WTC11 (cell line): ENCODE measurements at regions not wholly inside any gene's neighbourhood (a gene's known extent, or its start where the extent isn't known, plus 50 kb on each side); places are given as distances from the start of the nearest gene placed in this dataset.
"Not testable (repeated sequence)": the region's sequence is repeated elsewhere in the genome, so short reads cannot be mapped to it uniquely, and the experiment has no call there.

Experiments used
- ATAC-seq: fragments of 200-7000 bp; cut with Tn5 transposase; 2 replicates; pipeline ENCODE4 v1.10.0; 2021; ENCODE audit warnings: mild to moderate bottlenecking, moderate library complexity
- CTCF ChIA-PET: fragments of 300-600 bp; sonication (Branson Sonifier 250); formaldehyde crosslinking; loops from one replicate; lab custom pipeline; 2021; ENCODE audit warnings: antibody characterized with exemption; lab: Charles Lee
- POLR2A ChIA-PET: fragments of 350-600 bp; sonication (Branson Sonifier 250); formaldehyde crosslinking; loops from one replicate; lab custom pipeline; 2021; ENCODE audit warnings: antibody characterized with exemption; lab: Charles Lee
- DNase-seq: peaks from one replicate; pipeline ENCODE4 v3.0.0; 2021; ENCODE audit warnings: low spot score
- H3K27ac Mint-ChIP-seq: 2 replicates; pipeline ENCODE4 v1.8.0; 2021; ENCODE audit warnings: mixed read lengths
- H3K27me3 Mint-ChIP-seq: 2 replicates; pipeline ENCODE4 v1.8.0; 2021; ENCODE audit warnings: low read depth, mild to moderate bottlenecking, moderate library complexity, mixed read lengths
- H3K36me3 Mint-ChIP-seq: 2 replicates; pipeline ENCODE4 v1.8.0; 2021; ENCODE audit warnings: mixed read lengths
- H3K4me1 Mint-ChIP-seq: 2 replicates; pipeline ENCODE4 v1.8.0; 2022; ENCODE audit warnings: mixed read lengths
- H3K4me3 Mint-ChIP-seq: 2 replicates; pipeline ENCODE4 v1.8.0; 2021; ENCODE audit warnings: mild to moderate bottlenecking, moderate library complexity, mixed read lengths
- H3K9me3 Mint-ChIP-seq: 2 replicates; pipeline ENCODE4 v1.8.0; 2021; ENCODE audit warnings: mixed read lengths
- AR ChIP-seq: fragments of 250-450 bp; sonication (Bioruptor Pico); IDR thresholded peaks from 2 replicates; pipeline ENCODE4 v1.9.0; 2021; ENCODE audit warnings: mild to moderate bottlenecking
- ATF1 ChIP-seq: sonication (generic); formaldehyde crosslinking; IDR thresholded peaks from 2 replicates; pipeline ENCODE4 v1.8.1; 2023; ENCODE audit warnings: mild to moderate bottlenecking, moderate library complexity, missing genetic modification reagents
- FOXK1 ChIP-seq: sonication (generic); formaldehyde crosslinking; IDR thresholded peaks from 2 replicates; pipeline ENCODE4 v1.8.0; 2022; ENCODE audit warnings: mild to moderate bottlenecking, moderate library complexity, missing genetic modification reagents
- GTF2I ChIP-seq: fragments of 250-450 bp; sonication (Bioruptor Pico); conservative IDR thresholded peaks from 2 replicates; pipeline ENCODE4 v1.4.0; 2021; ENCODE audit warnings: mild to moderate bottlenecking
- MXD4 ChIP-seq: fragments of 250-450 bp; sonication (Bioruptor Pico); IDR thresholded peaks from 2 replicates; pipeline ENCODE4 v1.8.0; 2021; ENCODE audit warnings: mild to moderate bottlenecking, moderate library complexity, borderline replicate concordance
- NR1H2 ChIP-seq: sonication (generic); formaldehyde crosslinking; IDR thresholded peaks from 2 replicates; pipeline ENCODE4 v1.9.0; 2021; ENCODE audit warnings: mild to moderate bottlenecking, moderate library complexity, missing genetic modification reagents
- RORB ChIP-seq: fragments of 250-450 bp; sonication (Bioruptor Pico); IDR thresholded peaks from 2 replicates; pipeline ENCODE4 v1.9.0; 2021; ENCODE audit warnings: mild to moderate bottlenecking
- ZNF232 ChIP-seq: sonication (generic); formaldehyde crosslinking; IDR thresholded peaks from 2 replicates; pipeline ENCODE4 v1.8.0; 2022; ENCODE audit warnings: mild to moderate bottlenecking, missing genetic modification reagents
- ZNF416 ChIP-seq: fragments of 250-450 bp; sonication (Bioruptor Pico); IDR thresholded peaks from 2 replicates; pipeline ENCODE4 v1.9.0; 2021; ENCODE audit warnings: mild to moderate bottlenecking, inconsistent platforms
- TF ChIP-seq, protein P1 (sequence below): fragments of 250-450 bp; sonication (Bioruptor Pico); IDR thresholded peaks from 2 replicates; pipeline ENCODE4 v2.1.2; 2022; ENCODE audit warnings: mild to moderate bottlenecking, moderate library complexity

DNA sequence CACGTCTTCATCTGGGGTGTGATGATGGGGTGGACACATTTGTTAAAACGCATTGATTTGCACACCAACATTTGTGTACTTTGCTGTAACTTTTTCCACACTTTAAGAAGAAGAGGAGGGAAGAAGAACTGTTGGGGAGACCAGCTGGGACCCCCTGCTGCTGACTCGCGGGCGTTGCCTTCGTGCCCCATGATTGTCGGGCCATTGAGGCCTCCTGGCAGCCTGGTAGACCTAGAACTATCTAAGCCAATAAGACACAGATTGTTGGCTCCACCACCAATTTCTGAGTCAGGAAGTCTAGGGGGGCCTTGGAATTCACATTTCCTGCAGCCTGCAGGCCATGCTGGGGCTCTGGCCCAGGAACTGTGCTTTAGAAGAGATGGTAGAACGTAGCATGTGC is 105.5 kb downstream of the TNFRSF13B start:
- Mint-ChIP-seq H3K4me1 (peaks cover 16% of the 10 kb centered on the region), H3K9me3 (no peaks in the 10 kb centered on the region), H3K27me3 (no peaks in the 10 kb centered on the region), H3K27ac (no peak overlapping the region), H3K36me3 (no peaks in the 10 kb centered on the region), H3K4me3 (no peak overlapping the region)
- no peak for DNase-seq
- ATAC-seq, result no peak
- ChIA-PET POLR2A (no interaction called here), CTCF (no interaction called here)
- TF ChIP-seq ATF1 (CRISPR knock-in tag) (no peak), RORB (CRISPR knock-in tag) (no peak), AR (CRISPR knock-in tag) (no peak), MXD4 (CRISPR knock-in tag) (no peak), GTF2I (CRISPR knock-in tag) (no peak), FOXK1 (no peak), NR1H2 (no peak), ZNF232 (CRISPR knock-in tag) (no peak), ZNF416 (CRISPR knock-in tag) (no peak)
- TF ChIP-seq, protein P1, sequence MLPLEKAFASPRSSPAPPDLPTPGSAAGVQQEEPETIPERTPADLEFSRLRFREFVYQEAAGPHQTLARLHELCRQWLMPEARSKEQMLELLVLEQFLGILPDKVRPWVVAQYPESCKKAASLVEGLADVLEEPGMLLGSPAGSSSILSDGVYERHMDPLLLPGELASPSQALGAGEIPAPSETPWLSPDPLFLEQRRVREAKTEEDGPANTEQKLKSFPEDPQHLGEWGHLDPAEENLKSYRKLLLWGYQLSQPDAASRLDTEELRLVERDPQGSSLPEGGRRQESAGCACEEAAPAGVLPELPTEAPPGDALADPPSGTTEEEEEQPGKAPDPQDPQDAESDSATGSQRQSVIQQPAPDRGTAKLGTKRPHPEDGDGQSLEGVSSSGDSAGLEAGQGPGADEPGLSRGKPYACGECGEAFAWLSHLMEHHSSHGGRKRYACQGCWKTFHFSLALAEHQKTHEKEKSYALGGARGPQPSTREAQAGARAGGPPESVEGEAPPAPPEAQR, result no peak
- TF ChIP-seq, all 79 proteins: peak for 0

DNA sequence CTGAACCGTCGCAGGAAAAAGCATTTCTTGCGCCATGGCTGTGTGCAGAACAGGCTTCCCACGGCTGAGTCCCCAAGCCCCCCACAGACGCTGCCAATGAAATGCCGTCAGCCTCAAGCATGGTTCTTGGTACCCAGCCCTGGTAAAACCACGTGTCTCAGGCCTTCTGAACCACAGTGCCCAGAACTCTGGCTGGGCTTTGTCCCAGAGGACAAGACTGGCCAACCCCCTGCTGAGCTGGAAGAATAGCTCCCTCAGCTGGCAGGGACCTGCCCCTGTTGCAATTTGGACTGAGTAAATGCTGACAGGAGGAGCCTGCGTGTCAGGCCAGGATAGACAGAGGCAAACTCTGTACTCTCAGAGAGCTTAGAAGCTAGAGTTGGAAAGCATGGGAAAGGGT is 106.2 kb downstream of the TNFRSF13B start:
- CTCF ChIA-PET, H3K27me3 Mint-ChIP-seq, H3K4me3 Mint-ChIP-seq, POLR2A ChIA-PET, H3K27ac Mint-ChIP-seq, H3K9me3 Mint-ChIP-seq, DNase-seq, H3K36me3 Mint-ChIP-seq, ATAC-seq: not testable (repeated sequence)
- H3K4me1 Mint-ChIP-seq, result peaks cover 14% of the 10 kb centered on the region

- POLR2A ChIA-PET, H3K9me3 Mint-ChIP-seq, H3K27ac Mint-ChIP-seq, ATAC-seq, DNase-seq, CTCF ChIA-PET, H3K36me3 Mint-ChIP-seq, H3K4me3 Mint-ChIP-seq, H3K27me3 Mint-ChIP-seq: not testable (repeated sequence)
- peaks cover 11% of the 10 kb centered on the region for H3K4me1 Mint-ChIP-seq
Measured at GRCh38 chr17:16865077-16865613, 106.8 kb downstream of the TNFRSF13B start.

- H3K36me3 Mint-ChIP-seq, DNase-seq, ATAC-seq, H3K27ac Mint-ChIP-seq, CTCF ChIA-PET, POLR2A ChIA-PET, H3K4me3 Mint-ChIP-seq, H3K9me3 Mint-ChIP-seq, H3K27me3 Mint-ChIP-seq: not testable (repeated sequence)
- H3K4me1 Mint-ChIP-seq, result peaks cover 11% of the 10 kb centered on the region
Measured at GRCh38 chr17:16864462-16865076, 107.3 kb downstream of the TNFRSF13B start.

GRCh38 chr17:16861152-16861551 is 110.8 kb downstream of the TNFRSF13B start:
- CTCF ChIA-PET, result not testable (repeated sequence)

GRCh38 chr17:16860467-16860866 is 111.5 kb downstream of the TNFRSF13B start:
- CTCF ChIA-PET, H3K36me3 Mint-ChIP-seq, DNase-seq, H3K4me1 Mint-ChIP-seq, H3K4me3 Mint-ChIP-seq, ATAC-seq, H3K9me3 Mint-ChIP-seq, H3K27me3 Mint-ChIP-seq, POLR2A ChIA-PET, H3K27ac Mint-ChIP-seq: not testable (repeated sequence)

More at GRCh38 chr17:16861152-16861551, 110.8 kb downstream of the TNFRSF13B start:
- peak; percentile 58 for ATAC-seq
- H3K4me3 Mint-ChIP-seq, H3K36me3 Mint-ChIP-seq, POLR2A ChIA-PET, H3K4me1 Mint-ChIP-seq, H3K27me3 Mint-ChIP-seq, H3K27ac Mint-ChIP-seq, H3K9me3 Mint-ChIP-seq: not testable (repeated sequence)
- DNase-seq, result peak; percentile 28

DNA sequence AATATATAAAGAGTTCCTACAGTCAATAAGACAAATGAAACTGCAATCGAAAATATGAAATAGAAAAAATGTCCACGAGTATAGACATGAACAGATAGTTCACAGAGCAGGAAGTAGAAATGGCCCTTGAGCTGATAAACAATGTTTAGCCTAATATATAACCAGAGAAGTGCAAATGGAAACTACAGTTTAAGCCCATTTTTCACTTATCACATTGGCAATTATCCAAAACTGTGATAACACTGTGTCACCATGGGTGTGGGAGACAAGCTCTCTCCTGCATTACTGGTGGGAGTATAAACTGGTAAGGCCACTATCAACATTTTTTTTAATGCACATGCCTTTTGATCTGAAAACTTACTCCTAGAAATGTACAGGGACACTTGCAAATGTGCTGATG is 112.4 kb downstream of the TNFRSF13B start:
- DNase-seq, CTCF ChIA-PET, H3K9me3 Mint-ChIP-seq, H3K27me3 Mint-ChIP-seq, ATAC-seq, H3K4me1 Mint-ChIP-seq, POLR2A ChIA-PET, H3K27ac Mint-ChIP-seq, H3K4me3 Mint-ChIP-seq, H3K36me3 Mint-ChIP-seq: not testable (repeated sequence)

DNA sequence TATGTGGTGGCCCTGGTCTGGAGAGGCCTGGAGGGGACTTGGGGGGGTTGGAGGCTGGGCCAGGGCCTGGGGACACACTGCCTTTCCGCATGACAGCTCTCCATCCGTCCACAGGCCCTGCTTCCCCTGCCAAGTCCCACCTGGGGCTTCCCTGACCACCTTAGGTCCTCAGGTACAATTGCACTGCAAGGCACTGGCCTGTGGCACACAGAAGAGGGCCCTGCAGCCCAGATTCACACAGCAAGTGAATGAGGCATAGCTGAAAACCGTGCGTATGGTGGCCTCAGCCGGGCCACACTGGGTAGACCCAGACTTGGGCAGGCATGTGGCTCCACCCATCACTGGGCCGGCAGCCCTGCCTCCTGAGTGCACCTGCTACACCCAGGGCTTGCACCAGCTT is 114.2 kb downstream of the TNFRSF13B start:
- ATAC-seq, H3K9me3 Mint-ChIP-seq, H3K36me3 Mint-ChIP-seq, H3K27ac Mint-ChIP-seq, H3K4me1 Mint-ChIP-seq, H3K27me3 Mint-ChIP-seq, POLR2A ChIA-PET, CTCF ChIA-PET, H3K4me3 Mint-ChIP-seq, DNase-seq: not testable (repeated sequence)

DNA sequence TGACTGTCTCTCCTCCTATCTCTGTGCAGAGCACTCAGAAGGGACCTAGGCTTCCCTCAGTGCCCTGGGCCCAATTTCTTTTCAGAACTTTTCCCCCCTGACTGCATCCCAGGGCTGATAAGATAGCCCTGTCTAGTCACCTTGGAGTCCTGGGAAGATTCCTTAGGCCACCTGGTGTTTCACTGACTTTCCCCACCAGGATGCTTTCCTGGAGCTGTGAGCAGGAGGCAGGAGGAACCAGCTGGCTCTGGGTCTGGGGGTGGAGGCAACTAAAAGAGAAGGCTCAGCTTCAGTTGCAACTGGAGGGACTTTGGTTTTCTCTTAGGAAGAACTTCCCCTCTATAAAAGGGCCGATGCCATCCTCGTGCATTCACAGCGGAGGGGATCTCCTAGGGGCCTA is 115.1 kb downstream of the TNFRSF13B start:
- H3K4me1 Mint-ChIP-seq, ATAC-seq, DNase-seq, H3K9me3 Mint-ChIP-seq, POLR2A ChIA-PET, H3K36me3 Mint-ChIP-seq, H3K27me3 Mint-ChIP-seq, H3K27ac Mint-ChIP-seq, H3K4me3 Mint-ChIP-seq, CTCF ChIA-PET: not testable (repeated sequence)
